ENCODE measurements at regions not wholly inside any gene's neighbourhood (a gene's known extent, or its start where the extent isn't known, plus 50 kb on each side); places are given as distances from the start of the nearest gene placed in this dataset.

GRCh38 chr6:5906340-5906670 lies 100.4 kb downstream of the NRN1 start:
- no peak overlapping the region for H3K23ac ChIP-seq (ENCODE audit: low read depth, low read length, poor library complexity)
- H3K79me1 ChIP-seq (ENCODE audit: low read depth, low read length) = no peaks in the 10 kb centered on the region
- no peak overlapping the region for H3K4me2 ChIP-seq (ENCODE audit: insufficient read depth, low read length, poor library complexity, severe bottlenecking)
- peak overlapping the region; percentile 82 for H3K18ac ChIP-seq (ENCODE audit: low read length)
- H3K36me3 ChIP-seq (replicated peaks in 1 of 2; ENCODE audit: control insufficient read depth in 2 of 2, insufficient read depth in 2 of 2, low read length in 2 of 2) = no peaks in the 10 kb centered on the region
- no peak overlapping the region for H2AK5ac ChIP-seq (ENCODE audit: low read depth, low read length)
- H4K91ac ChIP-seq (ENCODE audit: low read depth, low read length, poor library complexity) = no peak overlapping the region
- WGBS, 2 donors (ENCODE audit: extremely low coverage in 2 of 2, insufficient read length in 2 of 2, insufficient replicate concordance in 1 of 2) = no CpG with 5 or more reads among the region's 1 CpG
- H3K27ac ChIP-seq (replicated peaks; ENCODE audit: low read length) = no peak overlapping the region
- no peaks in the 10 kb centered on the region for H3K9me3 ChIP-seq (replicated peaks in 1 of 2; ENCODE audit: control insufficient read depth in 2 of 2, insufficient read depth in 1 of 2, low read depth in 1 of 2, low read length in 2 of 2)
- no peak for DNase-seq (ENCODE audit: low spot score)
- no peak overlapping the region for H3K4me3 ChIP-seq (ENCODE audit: low read length in 2 of 2)
- peak overlapping the region; percentile 25 for H2AFZ ChIP-seq (ENCODE audit: low read length)
- no peak overlapping the region for H3K9ac ChIP-seq (ENCODE audit: low read depth, low read length, poor library complexity)
- H2BK12ac ChIP-seq (ENCODE audit: low read length) = no peak overlapping the region
- no peak overlapping the region for H2BK120ac ChIP-seq (ENCODE audit: low read depth, low read length)
- H4K8ac ChIP-seq (ENCODE audit: low read depth, low read length) = no peak overlapping the region
- H3K4ac ChIP-seq (ENCODE audit: low read length) = no peak overlapping the region
- H3K4me1 ChIP-seq (ENCODE audit: control insufficient read depth in 2 of 2, insufficient read depth in 1 of 2, low read depth in 1 of 2, low read length in 2 of 2) = peaks cover 1 to 5% of the 10 kb centered on the region in 2 donors
- no peak overlapping the region for H3K14ac ChIP-seq (ENCODE audit: low read length)
- no peak overlapping the region for H2BK15ac ChIP-seq (ENCODE audit: low read length)
- H2BK5ac ChIP-seq (ENCODE audit: low read length) = no peak overlapping the region
- no peaks in the 10 kb centered on the region for H3K27me3 ChIP-seq (ENCODE audit: control insufficient read depth in 3 of 3, insufficient read depth in 3 of 3, low read depth in 1 of 3, low read length in 3 of 3)

- Histone ChIP-seq H4K8ac (ENCODE audit: low read depth, low read length) (no peak overlapping the region), H3K27ac (replicated peaks; ENCODE audit: low read length) (no peak overlapping the region), H3K14ac (ENCODE audit: low read length) (no peak overlapping the region), H2AK5ac (ENCODE audit: low read depth, low read length) (no peak overlapping the region), H3K18ac (ENCODE audit: low read length) (peak overlapping the region; percentile 82), H3K4ac (ENCODE audit: low read length) (peak overlapping the region; percentile 39), H3K9me3 (replicated peaks in 1 of 2; ENCODE audit: control insufficient read depth in 2 of 2, insufficient read depth in 1 of 2, low read depth in 1 of 2, low read length in 2 of 2) (no peaks in the 10 kb centered on the region), H3K4me2 (ENCODE audit: insufficient read depth, low read length, poor library complexity, severe bottlenecking) (no peak overlapping the region), H2BK15ac (ENCODE audit: low read length) (peak overlapping the region; percentile 22), H3K79me1 (ENCODE audit: low read depth, low read length) (no peaks in the 10 kb centered on the region), H3K4me3 (ENCODE audit: low read length in 2 of 2) (no peak overlapping the region), H3K27me3 (ENCODE audit: control insufficient read depth in 3 of 3, insufficient read depth in 3 of 3, low read depth in 1 of 3, low read length in 3 of 3) (no peaks in the 10 kb centered on the region), H3K23ac (ENCODE audit: low read depth, low read length, poor library complexity) (no peak overlapping the region), H3K4me1 (ENCODE audit: control insufficient read depth in 2 of 2, insufficient read depth in 1 of 2, low read depth in 1 of 2, low read length in 2 of 2) (peaks cover 1 to 5% of the 10 kb centered on the region in 2 donors), H3K36me3 (replicated peaks in 1 of 2; ENCODE audit: control insufficient read depth in 2 of 2, insufficient read depth in 2 of 2, low read length in 2 of 2) (no peaks in the 10 kb centered on the region), H2BK5ac (ENCODE audit: low read length) (no peak overlapping the region), H2BK120ac (ENCODE audit: low read depth, low read length) (no peak overlapping the region), H3K9ac (ENCODE audit: low read depth, low read length, poor library complexity) (no peak overlapping the region), H2AFZ (ENCODE audit: low read length) (peak overlapping the region; percentile 25), H4K91ac (ENCODE audit: low read depth, low read length, poor library complexity) (no peak overlapping the region), H2BK12ac (ENCODE audit: low read length) (peak overlapping the region; percentile 65)
- DNase-seq (ENCODE audit: low spot score) = no peak
- WGBS, 2 donors (ENCODE audit: extremely low coverage in 2 of 2, insufficient read length in 2 of 2, insufficient replicate concordance in 1 of 2) = no CpG with 5 or more reads among the region's 18 CpGs
Measured at GRCh38 chr6:5905431-5906339, 101.0 kb downstream of the NRN1 start.

GRCh38 chr6:5904532-5904931 lies 102.2 kb downstream of the NRN1 start:
- Histone ChIP-seq H2BK120ac (ENCODE audit: low read depth, low read length) (no peak overlapping the region), H2AK5ac (ENCODE audit: low read depth, low read length) (no peak overlapping the region), H2BK12ac (ENCODE audit: low read length) (no peak overlapping the region), H3K4ac (ENCODE audit: low read length) (no peak overlapping the region), H3K9ac (ENCODE audit: low read depth, low read length, poor library complexity) (no peak overlapping the region), H3K23ac (ENCODE audit: low read depth, low read length, poor library complexity) (no peak overlapping the region), H3K4me3 (ENCODE audit: low read length in 2 of 2) (no peak overlapping the region), H3K79me1 (ENCODE audit: low read depth, low read length) (no peaks in the 10 kb centered on the region), H3K27ac (replicated peaks; ENCODE audit: low read length) (no peak overlapping the region), H3K4me1 (ENCODE audit: control insufficient read depth in 2 of 2, insufficient read depth in 1 of 2, low read depth in 1 of 2, low read length in 2 of 2) (peaks cover 1 to 5% of the 10 kb centered on the region in 2 donors), H3K18ac (ENCODE audit: low read length) (no peak overlapping the region), H3K4me2 (ENCODE audit: insufficient read depth, low read length, poor library complexity, severe bottlenecking) (no peak overlapping the region), H4K8ac (ENCODE audit: low read depth, low read length) (no peak overlapping the region), H3K14ac (ENCODE audit: low read length) (no peak overlapping the region), H3K9me3 (replicated peaks in 1 of 2; ENCODE audit: control insufficient read depth in 2 of 2, insufficient read depth in 1 of 2, low read depth in 1 of 2, low read length in 2 of 2) (no peaks in the 10 kb centered on the region), H2AFZ (ENCODE audit: low read length) (no peak overlapping the region), H3K36me3 (replicated peaks in 1 of 2; ENCODE audit: control insufficient read depth in 2 of 2, insufficient read depth in 2 of 2, low read length in 2 of 2) (no peaks in the 10 kb centered on the region), H2BK15ac (ENCODE audit: low read length) (no peak overlapping the region), H2BK5ac (ENCODE audit: low read length) (no peak overlapping the region), H4K91ac (ENCODE audit: low read depth, low read length, poor library complexity) (no peak overlapping the region), H3K27me3 (ENCODE audit: control insufficient read depth in 3 of 3, insufficient read depth in 3 of 3, low read depth in 1 of 3, low read length in 3 of 3) (no peaks in the 10 kb centered on the region)
- no CpG with 5 or more reads among the region's 4 CpGs for WGBS, 2 donors (ENCODE audit: extremely low coverage in 2 of 2, insufficient read length in 2 of 2, insufficient replicate concordance in 1 of 2)
- DNase-seq (ENCODE audit: low spot score) = no peak

- no peak overlapping the region for H3K23ac ChIP-seq (ENCODE audit: low read depth, low read length, poor library complexity)
- no peak for DNase-seq (ENCODE audit: low spot score)
- H2BK120ac ChIP-seq (ENCODE audit: low read depth, low read length) = no peak overlapping the region
- peak overlapping the region; percentile 27 for H2AK5ac ChIP-seq (ENCODE audit: low read depth, low read length)
- H3K9ac ChIP-seq (ENCODE audit: low read depth, low read length, poor library complexity) = no peak overlapping the region
- H3K4me3 ChIP-seq (ENCODE audit: low read length in 2 of 2) = no peak overlapping the region
- H2BK15ac ChIP-seq (ENCODE audit: low read length) = no peak overlapping the region
- H3K4ac ChIP-seq (ENCODE audit: low read length) = no peak overlapping the region
- no peak overlapping the region for H4K91ac ChIP-seq (ENCODE audit: low read depth, low read length, poor library complexity)
- no peak overlapping the region for H3K4me2 ChIP-seq (ENCODE audit: insufficient read depth, low read length, poor library complexity, severe bottlenecking)
- no peaks in the 10 kb centered on the region for H3K27me3 ChIP-seq (ENCODE audit: control insufficient read depth in 3 of 3, insufficient read depth in 3 of 3, low read depth in 1 of 3, low read length in 3 of 3)
- no peaks in the 10 kb centered on the region for H3K4me1 ChIP-seq (ENCODE audit: control insufficient read depth in 2 of 2, insufficient read depth in 1 of 2, low read depth in 1 of 2, low read length in 2 of 2)
- no peak overlapping the region for H3K14ac ChIP-seq (ENCODE audit: low read length)
- no peak overlapping the region for H4K8ac ChIP-seq (ENCODE audit: low read depth, low read length)
- no peak overlapping the region for H2BK5ac ChIP-seq (ENCODE audit: low read length)
- WGBS, 2 donors (ENCODE audit: extremely low coverage in 2 of 2, insufficient read length in 2 of 2, insufficient replicate concordance in 1 of 2) = no CpG with 5 or more reads among the region's 4 CpGs
- H2BK12ac ChIP-seq (ENCODE audit: low read length) = no peak overlapping the region
- H3K79me1 ChIP-seq (ENCODE audit: low read depth, low read length) = no peaks in the 10 kb centered on the region
- H3K27ac ChIP-seq (replicated peaks; ENCODE audit: low read length) = no peak overlapping the region
- no peak overlapping the region for H2AFZ ChIP-seq (ENCODE audit: low read length)
- H3K9me3 ChIP-seq (replicated peaks in 1 of 2; ENCODE audit: control insufficient read depth in 2 of 2, insufficient read depth in 1 of 2, low read depth in 1 of 2, low read length in 2 of 2) = no peaks in the 10 kb centered on the region
- no peaks in the 10 kb centered on the region for H3K36me3 ChIP-seq (replicated peaks in 1 of 2; ENCODE audit: control insufficient read depth in 2 of 2, insufficient read depth in 2 of 2, low read length in 2 of 2)
- peak overlapping the region; percentile 41 for H3K18ac ChIP-seq (ENCODE audit: low read length)
Measured at GRCh38 chr6:5899216-5900045, 107.3 kb downstream of the NRN1 start.

All from neuronal stem cell (in vitro differentiated cells).